WTC11 (cell line): ENCODE measurements at regions not wholly inside any gene's neighbourhood (a gene's known extent, or its start where the extent isn't known, plus 50 kb on each side); places are given as distances from the start of the nearest gene placed in this dataset.
"Not testable (repeated sequence)": the region's sequence is repeated elsewhere in the genome, so short reads cannot be mapped to it uniquely, and the experiment has no call there.

ENCODE experiments used
- ATAC-seq: fragments of 200-7000 bp; cut with Tn5 transposase; 2 replicates; pipeline ENCODE4 v1.10.0; 2021; ENCODE audit warnings: mild to moderate bottlenecking, moderate library complexity
- CTCF ChIA-PET: fragments of 300-600 bp; sonication (Branson Sonifier 250); formaldehyde crosslinking; loops from one replicate; lab custom pipeline; 2021; ENCODE audit warnings: antibody characterized with exemption; lab: Charles Lee
- POLR2A ChIA-PET: fragments of 350-600 bp; sonication (Branson Sonifier 250); formaldehyde crosslinking; loops from one replicate; lab custom pipeline; 2021; ENCODE audit warnings: antibody characterized with exemption; lab: Charles Lee
- DNase-seq: peaks from one replicate; pipeline ENCODE4 v3.0.0; 2021; ENCODE audit warnings: low spot score
- H3K27ac Mint-ChIP-seq: 2 replicates; pipeline ENCODE4 v1.8.0; 2021; ENCODE audit warnings: mixed read lengths
- H3K27me3 Mint-ChIP-seq: 2 replicates; pipeline ENCODE4 v1.8.0; 2021; ENCODE audit warnings: low read depth, mild to moderate bottlenecking, moderate library complexity, mixed read lengths
- H3K36me3 Mint-ChIP-seq: 2 replicates; pipeline ENCODE4 v1.8.0; 2021; ENCODE audit warnings: mixed read lengths
- H3K4me1 Mint-ChIP-seq: 2 replicates; pipeline ENCODE4 v1.8.0; 2022; ENCODE audit warnings: mixed read lengths
- H3K4me3 Mint-ChIP-seq: 2 replicates; pipeline ENCODE4 v1.8.0; 2021; ENCODE audit warnings: mild to moderate bottlenecking, moderate library complexity, mixed read lengths
- H3K9me3 Mint-ChIP-seq: 2 replicates; pipeline ENCODE4 v1.8.0; 2021; ENCODE audit warnings: mixed read lengths
- CBFB ChIP-seq: sonication (generic); formaldehyde crosslinking; IDR thresholded peaks from 2 replicates; pipeline ENCODE4 v1.8.1; 2022; ENCODE audit warnings: mild to moderate bottlenecking, low read depth, missing genetic modification reagents
- CDX4 ChIP-seq: fragments of 250-450 bp; sonication (Bioruptor Pico); IDR thresholded peaks from 2 replicates; pipeline ENCODE4 v1.9.0; 2021; ENCODE audit warnings: moderate library complexity, mild to moderate bottlenecking, inconsistent platforms, borderline replicate concordance
- CREB1 ChIP-seq: sonication (generic); formaldehyde crosslinking; IDR thresholded peaks from 2 replicates; pipeline ENCODE4 v1.8.0; 2023; ENCODE audit warnings: mild to moderate bottlenecking, missing genetic modification reagents
- ERG ChIP-seq: fragments of 250-450 bp; sonication (Bioruptor Pico); IDR thresholded peaks from 2 replicates; pipeline ENCODE4 v1.8.0; 2021; ENCODE audit warnings: mild to moderate bottlenecking
- HMGXB4 ChIP-seq: sonication (generic); formaldehyde crosslinking; IDR thresholded peaks from 2 replicates; pipeline ENCODE4 v1.8.1; 2023; ENCODE audit warnings: mild to moderate bottlenecking, moderate library complexity, missing genetic modification reagents
- SMAD3 ChIP-seq: sonication (generic); formaldehyde crosslinking; IDR thresholded peaks from 2 replicates; pipeline ENCODE4 v1.8.0; 2022; ENCODE audit warnings: missing genetic modification reagents, mild to moderate bottlenecking, borderline replicate concordance
- TCF7 ChIP-seq: sonication (generic); formaldehyde crosslinking; IDR thresholded peaks from 2 replicates; pipeline ENCODE4 v1.8.0; 2022; ENCODE audit warnings: mild to moderate bottlenecking, low read depth, missing genetic modification reagents, moderate library complexity
- TEAD4 ChIP-seq: sonication (generic); formaldehyde crosslinking; IDR thresholded peaks from 2 replicates; pipeline ENCODE4 v1.8.0; 2022; ENCODE audit warnings: mild to moderate bottlenecking, missing genetic modification reagents
- ZNF396 ChIP-seq: fragments of 250-450 bp; sonication (Bioruptor Pico); IDR thresholded peaks from 2 replicates; pipeline ENCODE4 v1.8.0; 2021; ENCODE audit warnings: mild to moderate bottlenecking, moderate library complexity, borderline replicate concordance
- ZNF416 ChIP-seq: fragments of 250-450 bp; sonication (Bioruptor Pico); IDR thresholded peaks from 2 replicates; pipeline ENCODE4 v1.9.0; 2021; ENCODE audit warnings: mild to moderate bottlenecking, inconsistent platforms
- TF ChIP-seq, protein P1 (sequence below): sonication (generic); formaldehyde crosslinking; conservative IDR thresholded peaks from 2 replicates; pipeline ENCODE4 v1.8.1; 2023; ENCODE audit warnings: mild to moderate bottlenecking, low read depth, missing genetic modification reagents, moderate library complexity
- TF ChIP-seq, protein P2 (sequence below): sonication (generic); formaldehyde crosslinking; IDR thresholded peaks from 2 replicates; pipeline ENCODE4 v1.8.0; 2022; ENCODE audit warnings: mild to moderate bottlenecking, missing genetic modification reagents
- TF ChIP-seq, protein P3 (sequence below): sonication (generic); formaldehyde crosslinking; IDR thresholded peaks from 2 replicates; pipeline ENCODE4 v1.8.1; 2023; ENCODE audit warnings: mild to moderate bottlenecking, missing genetic modification reagents, borderline replicate concordance
- TF ChIP-seq, protein P4 (sequence below): fragments of 250-450 bp; sonication (Bioruptor Pico); IDR thresholded peaks from 2 replicates; pipeline ENCODE4 v2.1.2; 2022; ENCODE audit warnings: mild to moderate bottlenecking, moderate library complexity

GRCh38 chr3:191648787-191649186 lies 187.8 kb downstream of the PYDC2 start (continued):
- TF ChIP-seq, protein P1, sequence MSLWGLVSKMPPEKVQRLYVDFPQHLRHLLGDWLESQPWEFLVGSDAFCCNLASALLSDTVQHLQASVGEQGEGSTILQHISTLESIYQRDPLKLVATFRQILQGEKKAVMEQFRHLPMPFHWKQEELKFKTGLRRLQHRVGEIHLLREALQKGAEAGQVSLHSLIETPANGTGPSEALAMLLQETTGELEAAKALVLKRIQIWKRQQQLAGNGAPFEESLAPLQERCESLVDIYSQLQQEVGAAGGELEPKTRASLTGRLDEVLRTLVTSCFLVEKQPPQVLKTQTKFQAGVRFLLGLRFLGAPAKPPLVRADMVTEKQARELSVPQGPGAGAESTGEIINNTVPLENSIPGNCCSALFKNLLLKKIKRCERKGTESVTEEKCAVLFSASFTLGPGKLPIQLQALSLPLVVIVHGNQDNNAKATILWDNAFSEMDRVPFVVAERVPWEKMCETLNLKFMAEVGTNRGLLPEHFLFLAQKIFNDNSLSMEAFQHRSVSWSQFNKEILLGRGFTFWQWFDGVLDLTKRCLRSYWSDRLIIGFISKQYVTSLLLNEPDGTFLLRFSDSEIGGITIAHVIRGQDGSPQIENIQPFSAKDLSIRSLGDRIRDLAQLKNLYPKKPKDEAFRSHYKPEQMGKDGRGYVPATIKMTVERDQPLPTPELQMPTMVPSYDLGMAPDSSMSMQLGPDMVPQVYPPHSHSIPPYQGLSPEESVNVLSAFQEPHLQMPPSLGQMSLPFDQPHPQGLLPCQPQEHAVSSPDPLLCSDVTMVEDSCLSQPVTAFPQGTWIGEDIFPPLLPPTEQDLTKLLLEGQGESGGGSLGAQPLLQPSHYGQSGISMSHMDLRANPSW, result no peak
- TF ChIP-seq HMGXB4 (CRISPR knock-in tag), result no peak
- no peak for TF ChIP-seq ERG
- TF ChIP-seq CDX4 (CRISPR knock-in tag), result no peak
- no peak for TF ChIP-seq ZNF396 (CRISPR knock-in tag)
- no peak for TF ChIP-seq CBFB (CRISPR knock-in tag)
- TF ChIP-seq, protein P2, sequence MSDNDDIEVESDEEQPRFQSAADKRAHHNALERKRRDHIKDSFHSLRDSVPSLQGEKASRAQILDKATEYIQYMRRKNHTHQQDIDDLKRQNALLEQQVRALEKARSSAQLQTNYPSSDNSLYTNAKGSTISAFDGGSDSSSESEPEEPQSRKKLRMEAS (CRISPR knock-in tag), result no peak

DNA sequence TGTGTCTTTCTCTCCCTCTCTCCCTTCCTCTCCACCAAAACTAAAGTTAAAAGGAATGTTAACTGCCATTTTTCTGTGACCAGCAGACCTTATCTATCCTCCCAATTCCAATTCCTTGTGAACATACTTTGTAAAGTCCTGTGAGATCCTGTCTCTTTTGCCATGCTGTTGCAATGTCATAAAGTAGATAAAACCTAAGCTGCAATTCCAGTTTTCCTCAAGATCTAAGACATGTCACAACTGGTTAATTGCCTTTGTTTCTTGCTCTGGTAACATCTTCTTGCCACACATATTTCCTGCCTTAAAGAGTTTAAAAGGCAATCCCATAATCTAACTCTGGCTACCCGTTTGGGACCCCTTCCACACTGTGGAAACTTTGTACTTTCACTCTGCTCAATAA lies 188.7 kb downstream of the PYDC2 start:
- peaks cover 50% of the 10 kb centered on the region for H3K36me3 Mint-ChIP-seq
- no peaks in the 10 kb centered on the region; the same call in 1 of the 2 replicates for H3K27me3 Mint-ChIP-seq
- no peak for ATAC-seq
- peaks cover 12% of the 10 kb centered on the region for H3K4me1 Mint-ChIP-seq
- POLR2A ChIA-PET, result no interaction called here
- H3K9me3 Mint-ChIP-seq, result peaks cover 61% of the 10 kb centered on the region
- TF ChIP-seq, protein P3, sequence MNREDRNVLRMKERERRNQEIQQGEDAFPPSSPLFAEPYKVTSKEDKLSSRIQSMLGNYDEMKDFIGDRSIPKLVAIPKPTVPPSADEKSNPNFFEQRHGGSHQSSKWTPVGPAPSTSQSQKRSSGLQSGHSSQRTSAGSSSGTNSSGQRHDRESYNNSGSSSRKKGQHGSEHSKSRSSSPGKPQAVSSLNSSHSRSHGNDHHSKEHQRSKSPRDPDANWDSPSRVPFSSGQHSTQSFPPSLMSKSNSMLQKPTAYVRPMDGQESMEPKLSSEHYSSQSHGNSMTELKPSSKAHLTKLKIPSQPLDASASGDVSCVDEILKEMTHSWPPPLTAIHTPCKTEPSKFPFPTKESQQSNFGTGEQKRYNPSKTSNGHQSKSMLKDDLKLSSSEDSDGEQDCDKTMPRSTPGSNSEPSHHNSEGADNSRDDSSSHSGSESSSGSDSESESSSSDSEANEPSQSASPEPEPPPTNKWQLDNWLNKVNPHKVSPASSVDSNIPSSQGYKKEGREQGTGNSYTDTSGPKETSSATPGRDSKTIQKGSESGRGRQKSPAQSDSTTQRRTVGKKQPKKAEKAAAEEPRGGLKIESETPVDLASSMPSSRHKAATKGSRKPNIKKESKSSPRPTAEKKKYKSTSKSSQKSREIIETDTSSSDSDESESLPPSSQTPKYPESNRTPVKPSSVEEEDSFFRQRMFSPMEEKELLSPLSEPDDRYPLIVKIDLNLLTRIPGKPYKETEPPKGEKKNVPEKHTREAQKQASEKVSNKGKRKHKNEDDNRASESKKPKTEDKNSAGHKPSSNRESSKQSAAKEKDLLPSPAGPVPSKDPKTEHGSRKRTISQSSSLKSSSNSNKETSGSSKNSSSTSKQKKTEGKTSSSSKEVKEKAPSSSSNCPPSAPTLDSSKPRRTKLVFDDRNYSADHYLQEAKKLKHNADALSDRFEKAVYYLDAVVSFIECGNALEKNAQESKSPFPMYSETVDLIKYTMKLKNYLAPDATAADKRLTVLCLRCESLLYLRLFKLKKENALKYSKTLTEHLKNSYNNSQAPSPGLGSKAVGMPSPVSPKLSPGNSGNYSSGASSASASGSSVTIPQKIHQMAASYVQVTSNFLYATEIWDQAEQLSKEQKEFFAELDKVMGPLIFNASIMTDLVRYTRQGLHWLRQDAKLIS (CRISPR knock-in tag), result no peak
- TF ChIP-seq TCF7 (CRISPR knock-in tag), result no peak
- TF ChIP-seq TEAD4 (CRISPR knock-in tag), result no peak
- TF ChIP-seq SMAD3 (CRISPR knock-in tag), result no peak
- no peak for TF ChIP-seq ZNF416 (CRISPR knock-in tag)
- no peak for TF ChIP-seq CREB1 (CRISPR knock-in tag)
- TF ChIP-seq, protein P1, result no peak
- TF ChIP-seq, protein P4, sequence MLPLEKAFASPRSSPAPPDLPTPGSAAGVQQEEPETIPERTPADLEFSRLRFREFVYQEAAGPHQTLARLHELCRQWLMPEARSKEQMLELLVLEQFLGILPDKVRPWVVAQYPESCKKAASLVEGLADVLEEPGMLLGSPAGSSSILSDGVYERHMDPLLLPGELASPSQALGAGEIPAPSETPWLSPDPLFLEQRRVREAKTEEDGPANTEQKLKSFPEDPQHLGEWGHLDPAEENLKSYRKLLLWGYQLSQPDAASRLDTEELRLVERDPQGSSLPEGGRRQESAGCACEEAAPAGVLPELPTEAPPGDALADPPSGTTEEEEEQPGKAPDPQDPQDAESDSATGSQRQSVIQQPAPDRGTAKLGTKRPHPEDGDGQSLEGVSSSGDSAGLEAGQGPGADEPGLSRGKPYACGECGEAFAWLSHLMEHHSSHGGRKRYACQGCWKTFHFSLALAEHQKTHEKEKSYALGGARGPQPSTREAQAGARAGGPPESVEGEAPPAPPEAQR (CRISPR knock-in tag), result no peak
- TF ChIP-seq, all 79 proteins: peak for 0
- no peak for DNase-seq
- no peak overlapping the region for H3K27ac Mint-ChIP-seq
- CTCF ChIA-PET, result no interaction called here
- H3K4me3 Mint-ChIP-seq, result no peak overlapping the region

- DNase-seq, H3K27ac Mint-ChIP-seq, H3K4me3 Mint-ChIP-seq, ATAC-seq, POLR2A ChIA-PET, CTCF ChIA-PET, H3K27me3 Mint-ChIP-seq: not testable (repeated sequence)
- peaks cover 21% of the 10 kb centered on the region for H3K4me1 Mint-ChIP-seq
- H3K36me3 Mint-ChIP-seq, result peaks cover 13% of the 10 kb centered on the region
- H3K9me3 Mint-ChIP-seq, result peaks cover 15% of the 10 kb centered on the region
Measured at GRCh38 chr3:191658781-191659419, 197.9 kb downstream of the PYDC2 start.

GRCh38 chr3:191662150-191662549 lies 201.2 kb downstream of the PYDC2 start:
- H3K4me3 Mint-ChIP-seq, H3K27ac Mint-ChIP-seq, ATAC-seq, POLR2A ChIA-PET, H3K27me3 Mint-ChIP-seq, CTCF ChIA-PET, DNase-seq: not testable (repeated sequence)
- H3K4me1 Mint-ChIP-seq, result peaks cover 21% of the 10 kb centered on the region
- H3K9me3 Mint-ChIP-seq, result peaks cover 19% of the 10 kb centered on the region
- peaks cover 17% of the 10 kb centered on the region for H3K36me3 Mint-ChIP-seq
